GM19238 (cell line): ENCODE measurements at regions not wholly inside any gene's neighbourhood (a gene's known extent, or its start where the extent isn't known, plus 50 kb on each side); places are given as distances from the start of the nearest gene placed in this dataset.
A peak's percentile ranks its signal among the peaks of the same experiment; 100 is the strongest.

Source experiments
- DNase-seq: peaks from one replicate; pipeline ENCODE4 v3.0.0; 2011; ENCODE audit warnings: low spot score; ENCODE audit not compliant: insufficient read length

GRCh38 chr10:128221117-128221516, 94.9 kb upstream of the MKI67 start:
- DNase-seq, result no peak

- no peak for DNase-seq
Measured at GRCh38 chr10:128221807-128222206, 95.6 kb upstream of the MKI67 start.

- no peak for DNase-seq
Measured at GRCh38 chr10:128222332-128222849, 96.2 kb upstream of the MKI67 start.

GRCh38 chr10:128230401-128230800, 104.2 kb upstream of the MKI67 start:
- no peak for DNase-seq

GRCh38 chr10:128233422-128233821, 107.2 kb upstream of the MKI67 start:
- DNase-seq, result no peak

- DNase-seq, result no peak
Measured at GRCh38 chr10:128237710-128238109, 111.5 kb upstream of the MKI67 start.

- no peak for DNase-seq
Measured at GRCh38 chr10:128241023-128241422, 114.8 kb upstream of the MKI67 start.

GRCh38 chr10:128242641-128243040, 116.4 kb upstream of the MKI67 start:
- no peak for DNase-seq

- DNase-seq, result no peak
Measured at GRCh38 chr10:128245026-128245425, 118.8 kb upstream of the MKI67 start.

GRCh38 chr10:128247576-128247975, 121.4 kb upstream of the MKI67 start:
- DNase-seq, result no peak

- no peak for DNase-seq
Measured at GRCh38 chr10:128254476-128254875, 128.3 kb upstream of the MKI67 start.

GRCh38 chr10:128257428-128257827, 131.2 kb upstream of the MKI67 start:
- no peak for DNase-seq

GRCh38 chr10:128258421-128258976, 132.3 kb upstream of the MKI67 start:
- DNase-seq, result no peak

- DNase-seq, result peak; percentile 30
Measured at GRCh38 chr10:128263891-128264688, 137.9 kb upstream of the MKI67 start.

GRCh38 chr10:128265596-128265995, 139.4 kb upstream of the MKI67 start:
- no peak for DNase-seq

- DNase-seq, result no peak
Measured at GRCh38 chr10:128267581-128267980, 141.4 kb upstream of the MKI67 start.

GRCh38 chr10:128268015-128268722, 141.9 kb upstream of the MKI67 start:
- no peak for DNase-seq

GRCh38 chr10:128274938-128275337, 148.7 kb upstream of the MKI67 start:
- no peak for DNase-seq

- DNase-seq, result no peak
Measured at GRCh38 chr10:128275388-128276177, 149.4 kb upstream of the MKI67 start.

- no peak for DNase-seq
Measured at GRCh38 chr10:128277267-128277840, 151.1 kb upstream of the MKI67 start.

GRCh38 chr10:128278362-128278761, 152.1 kb upstream of the MKI67 start:
- DNase-seq, result no peak
